ENCODE measurements at regions not wholly inside any gene's neighbourhood (a gene's known extent, or its start where the extent isn't known, plus 50 kb on each side); places are given as distances from the start of the nearest gene placed in this dataset.

- Histone ChIP-seq H3K79me2 (ENCODE audit: control insufficient read depth, insufficient read depth, low read length) (no peaks in the 10 kb centered on the region), H3K9me1 (ENCODE audit: control insufficient read depth, extremely low read depth, insufficient read depth, low read length) (no peaks in the 10 kb centered on the region), H3K27ac (ENCODE audit: control insufficient read depth, insufficient read depth, low read length) (no peak overlapping the region), H2AFZ (ENCODE audit: control insufficient read depth, low read length) (no peak overlapping the region), H3K27me3 (ENCODE audit: control insufficient read depth, extremely low read depth, insufficient read depth, low read length) (no peaks in the 10 kb centered on the region), H3K9ac (ENCODE audit: control insufficient read depth, extremely low read depth, insufficient read depth, low read length) (no peak overlapping the region), H3K4me1 (ENCODE audit: control insufficient read depth, extremely low read depth, insufficient read depth, low read length) (no peaks in the 10 kb centered on the region), H3K9me3 (ENCODE audit: control insufficient read depth, low read depth, low read length) (no peaks in the 10 kb centered on the region), H3K4me3 (ENCODE audit: control insufficient read depth in 2 of 3, extremely low read depth in 1 of 3, insufficient read depth in 2 of 3, low read depth in 1 of 3, low read length in 3 of 3) (no peak overlapping the region), H3K4me2 (ENCODE audit: control insufficient read depth, extremely low read depth, insufficient read depth, low read depth, low read length) (no peak overlapping the region), H4K20me1 (ENCODE audit: control insufficient read depth, extremely low read depth, insufficient read depth, low read length) (no peaks in the 10 kb centered on the region), H3K36me3 (ENCODE audit: control insufficient read depth in 2 of 2, extremely low read depth in 1 of 2, insufficient read depth in 2 of 2, low read length in 2 of 2) (no peaks in the 10 kb centered on the region)
- no peak for TF ChIP-seq EZH2 (IDR thresholded peaks at IDR 0.05; ENCODE audit: low read length)
- TF ChIP-seq CTCF (optimal IDR thresholded peaks at IDR 0.05 in 1 of 3, IDR thresholded peaks at IDR 0.05 in 1 of 3, conservative IDR thresholded peaks at IDR 0.05 in 1 of 3; ENCODE audit: extremely low read depth in 1 of 3, insufficient read depth in 2 of 3, low read length in 3 of 3) = no peak
- FAIRE-seq (no peak), DNase-seq (ENCODE audit: low read depth, low spot score) (no peak)
- dilution Hi-C loops (cut with MboI; ENCODE audit: extremely low pct_ligation_motif_present, low sequenced_read_pairs) = no loop called here
Measured at GRCh38 chr4:75422998-75423397, 91.2 kb downstream of the RCHY1 start.

GRCh38 chr4:75412746-75413145 lies 101.5 kb downstream of the RCHY1 start:
- Histone ChIP-seq H3K9ac (ENCODE audit: control insufficient read depth, extremely low read depth, insufficient read depth, low read length) (no peak overlapping the region), H3K27ac (ENCODE audit: control insufficient read depth, insufficient read depth, low read length) (no peak overlapping the region), H3K4me1 (ENCODE audit: control insufficient read depth, extremely low read depth, insufficient read depth, low read length) (no peaks in the 10 kb centered on the region), H3K4me2 (ENCODE audit: control insufficient read depth, extremely low read depth, insufficient read depth, low read depth, low read length) (no peak overlapping the region), H3K9me1 (ENCODE audit: control insufficient read depth, extremely low read depth, insufficient read depth, low read length) (no peaks in the 10 kb centered on the region), H2AFZ (ENCODE audit: control insufficient read depth, low read length) (no peak overlapping the region), H3K79me2 (ENCODE audit: control insufficient read depth, insufficient read depth, low read length) (no peaks in the 10 kb centered on the region), H3K27me3 (ENCODE audit: control insufficient read depth, extremely low read depth, insufficient read depth, low read length) (peaks cover 6% of the 10 kb centered on the region), H3K36me3 (ENCODE audit: control insufficient read depth in 2 of 2, extremely low read depth in 1 of 2, insufficient read depth in 2 of 2, low read length in 2 of 2) (no peaks in the 10 kb centered on the region), H3K4me3 (ENCODE audit: control insufficient read depth in 2 of 3, extremely low read depth in 1 of 3, insufficient read depth in 2 of 3, low read depth in 1 of 3, low read length in 3 of 3) (no peak overlapping the region), H4K20me1 (ENCODE audit: control insufficient read depth, extremely low read depth, insufficient read depth, low read length) (no peaks in the 10 kb centered on the region), H3K9me3 (ENCODE audit: control insufficient read depth, low read depth, low read length) (no peaks in the 10 kb centered on the region)
- FAIRE-seq (no peak), DNase-seq (ENCODE audit: low read depth, low spot score) (no peak)
- TF ChIP-seq CTCF (optimal IDR thresholded peaks at IDR 0.05 in 1 of 3, IDR thresholded peaks at IDR 0.05 in 1 of 3, conservative IDR thresholded peaks at IDR 0.05 in 1 of 3; ENCODE audit: extremely low read depth in 1 of 3, insufficient read depth in 2 of 3, low read length in 3 of 3) = no peak
- no peak for TF ChIP-seq EZH2 (IDR thresholded peaks at IDR 0.05; ENCODE audit: low read length)
- dilution Hi-C loops (cut with MboI; ENCODE audit: extremely low pct_ligation_motif_present, low sequenced_read_pairs) = no loop called here

Data from keratinocyte (primary cell).